IMR-90 (cell line): ENCODE measurements at regions not wholly inside any gene's neighbourhood (a gene's known extent, or its start where the extent isn't known, plus 50 kb on each side); places are given as distances from the start of the nearest gene placed in this dataset.

ENCODE experiments used
- ATAC-seq: fragments of 200-7000 bp; cut with Tn5 transposase; 2 replicates; pipeline ENCODE4 v1.9.1; 2020; ENCODE audit warnings: low read depth, mild to moderate bottlenecking, moderate library complexity
- BruUV-seq: library from RNA; stranded (reverse); fragments of 400-500 nt; replicated peaks from 2 replicates; lab custom pipeline; 2021; lab: Mats Ljungman, UMichigan
- CTCF ChIA-PET: fragments of 300-600 bp; formaldehyde crosslinking; extraction: SDS; loops from one replicate; lab custom pipeline; 2021; ENCODE audit warnings: antibody characterized with exemption; lab: Yijun Ruan, JAX
- POLR2A ChIA-PET: fragments of 300-600 bp; sonication (Branson Sonifier 250); formaldehyde crosslinking; loops from one replicate; lab custom pipeline; 2022; ENCODE audit warnings: antibody characterized with exemption; ENCODE audit not compliant: unreplicated experiment; lab: Charles Lee
- DNase-seq: peaks from one replicate; pipeline ENCODE4 v3.0.0; 2013
- H2AFZ ChIP-seq: replicated peaks from 2 replicates; pipeline ENCODE3; 2013; ENCODE audit warnings: low read length, mild to moderate bottlenecking; ENCODE audit not compliant: poor library complexity
- H2AK5ac ChIP-seq: 2 replicates; pipeline ENCODE4 v1.6.1; 2013; ENCODE audit warnings: low read depth, low read length, inconsistent platforms
- H2AK9ac ChIP-seq: replicated peaks from 2 replicates; pipeline ENCODE3; 2013; ENCODE audit warnings: mild to moderate bottlenecking, low read depth, low read length, moderate library complexity; ENCODE audit not compliant: poor library complexity
- H2BK120ac ChIP-seq: 2 replicates; pipeline ENCODE4 v1.6.1; 2013; ENCODE audit warnings: low read depth, low read length, inconsistent platforms
- H2BK15ac ChIP-seq: 3 replicates; pipeline ENCODE4 v1.6.1; 2013; ENCODE audit warnings: low read depth, low read length, inconsistent platforms
- H2BK20ac ChIP-seq: 2 replicates; pipeline ENCODE4 v1.6.1; 2013; ENCODE audit warnings: low read depth, mild to moderate bottlenecking, inconsistent platforms, low read length, moderate library complexity
- H2BK5ac ChIP-seq: 2 replicates; pipeline ENCODE4 v1.6.1; 2013; ENCODE audit warnings: mild to moderate bottlenecking, low read depth, low read length, inconsistent platforms; ENCODE audit not compliant: poor library complexity, severe bottlenecking
- H3K14ac ChIP-seq: replicated peaks from 2 replicates; pipeline ENCODE4 v1.6.1; 2013; ENCODE audit warnings: low read depth, low read length, inconsistent platforms
- H3K18ac ChIP-seq: 2 replicates; pipeline ENCODE4 v1.6.1; 2013; ENCODE audit warnings: low read depth, low read length, control low read depth
- H3K23ac ChIP-seq: 2 replicates; pipeline ENCODE4 v1.6.1; 2013; ENCODE audit warnings: low read depth, low read length, inconsistent platforms
- H3K27ac ChIP-seq: 2 replicates; pipeline ENCODE4 v1.5.1; 2013; ENCODE audit warnings: mild to moderate bottlenecking, control low read depth, low read length; ENCODE audit not compliant: insufficient read depth
- H3K27me3 ChIP-seq: 2 replicates; pipeline ENCODE4 v1.6.1; 2013; ENCODE audit warnings: low read length; ENCODE audit not compliant: control insufficient read depth, insufficient read depth
- H3K36me3 ChIP-seq: 2 replicates; pipeline ENCODE4 v1.6.1; 2013; ENCODE audit warnings: low read length, mixed read lengths; ENCODE audit not compliant: control insufficient read depth, insufficient read depth
- H3K4ac ChIP-seq: 2 replicates; pipeline ENCODE4 v1.6.1; 2013; ENCODE audit warnings: low read depth, low read length, inconsistent platforms
- H3K4me1 ChIP-seq: 2 replicates; pipeline ENCODE4 v1.6.1; 2013; ENCODE audit warnings: low read length, mixed read lengths; ENCODE audit not compliant: control insufficient read depth, insufficient read depth
- H3K4me2 ChIP-seq: 2 replicates; pipeline ENCODE4 v1.6.1; 2013; ENCODE audit warnings: low read depth, mild to moderate bottlenecking, control low read depth, low read length, moderate library complexity
- H3K4me3 ChIP-seq: 2 replicates; pipeline ENCODE4 v1.5.1; 2013; ENCODE audit warnings: low read depth, mild to moderate bottlenecking, control low read depth, low read length, moderate library complexity; ENCODE audit not compliant: insufficient read depth
- H3K56ac ChIP-seq: 2 replicates; pipeline ENCODE4 v1.6.1; 2013; ENCODE audit warnings: low read length, inconsistent platforms; ENCODE audit not compliant: insufficient read depth; ENCODE audit errors: extremely low read depth
- H3K79me1 ChIP-seq, 2 experiments: 2 replicates each; pipeline ENCODE4 v1.6.1; 2013; ENCODE audit warnings: low read length in 2 of 2, inconsistent platforms in 1 of 2, low read depth in 1 of 2
- H3K9ac ChIP-seq: 2 replicates; pipeline ENCODE4 v1.6.1; 2013; ENCODE audit warnings: low read depth, low read length, control low read depth
- H3K9me1 ChIP-seq: 2 replicates; pipeline ENCODE4 v1.6.1; 2013; ENCODE audit warnings: low read length, inconsistent platforms; ENCODE audit not compliant: insufficient read depth
- H3K9me3 ChIP-seq: 2 replicates; pipeline ENCODE4 v1.6.1; 2013; ENCODE audit warnings: low read length; ENCODE audit not compliant: control insufficient read depth, insufficient read depth
- H4K20me1 ChIP-seq: 2 replicates; pipeline ENCODE4 v1.6.1; 2013; ENCODE audit warnings: low read length, inconsistent platforms; ENCODE audit not compliant: insufficient read depth
- H4K5ac ChIP-seq: 2 replicates; pipeline ENCODE4 v1.6.1; 2013; ENCODE audit warnings: mild to moderate bottlenecking, low read depth, low read length, control low read depth
- H4K8ac ChIP-seq, 2 experiments: 2 replicates each; pipeline ENCODE4 v1.6.1; 2013; ENCODE audit warnings: low read depth in 2 of 2, low read length in 2 of 2, control low read depth in 1 of 2, inconsistent platforms in 1 of 2
- H4K91ac ChIP-seq: 2 replicates; pipeline ENCODE4 v1.6.1; 2013; ENCODE audit warnings: low read depth, low read length, inconsistent platforms; ENCODE audit not compliant: insufficient read depth
- BHLHE40 ChIP-seq: fragments of 150-350 bp; IDR thresholded peaks from 2 replicates; pipeline ENCODE4 v1.6.1; 2016; ENCODE audit warnings: mild to moderate bottlenecking, low read depth, low read length
- CEBPB ChIP-seq: IDR thresholded peaks from 2 replicates; pipeline ENCODE4 v1.6.1; 2012; ENCODE audit warnings: low read depth, low read length, improper control_type of control experiment
- CHD1 ChIP-seq: IDR thresholded peaks from 2 replicates; pipeline ENCODE4 v1.6.1; 2012; ENCODE audit warnings: low read depth, low read length, improper control_type of control experiment
- CTCF ChIP-seq: conservative IDR thresholded peaks from 2 replicates; pipeline ENCODE4 v1.5.1; 2012; ENCODE audit warnings: mild to moderate bottlenecking, low read depth, low read length, improper control_type of control experiment
- ELK1 ChIP-seq: fragments of 150-350 bp; IDR thresholded peaks from 2 replicates; pipeline ENCODE4 v1.6.1; 2016; ENCODE audit warnings: low read depth, mild to moderate bottlenecking, low read length, moderate library complexity, borderline replicate concordance
- FOS ChIP-seq: fragments of 150-350 bp; IDR thresholded peaks from 2 replicates; pipeline ENCODE4 v1.6.1; 2016; ENCODE audit warnings: low read depth, low read length
- MAFK ChIP-seq: IDR thresholded peaks from 2 replicates; pipeline ENCODE4 v1.6.1; 2012; ENCODE audit warnings: low read depth, low read length, improper control_type of control experiment
- MAZ ChIP-seq: IDR thresholded peaks from 2 replicates; pipeline ENCODE4 v1.6.1; 2012; ENCODE audit warnings: low read depth, mild to moderate bottlenecking, low read length, improper control_type of control experiment, moderate library complexity, borderline replicate concordance
- MXI1 ChIP-seq: IDR thresholded peaks from 2 replicates; pipeline ENCODE4 v1.6.1; 2012; ENCODE audit warnings: low read depth, mild to moderate bottlenecking, low read length, moderate library complexity, borderline replicate concordance
- NFE2L2 ChIP-seq: fragments of 150-350 bp; IDR thresholded peaks from 2 replicates; pipeline ENCODE4 v1.6.1; 2016; ENCODE audit warnings: low read depth, mild to moderate bottlenecking, low read length
- POLR2A ChIP-seq: IDR thresholded peaks from 2 replicates; pipeline ENCODE4 v1.6.1; 2012; ENCODE audit warnings: mild to moderate bottlenecking, low read depth, low read length
- RAD21 ChIP-seq: IDR thresholded peaks from 2 replicates; pipeline ENCODE4 v1.6.1; 2012; ENCODE audit warnings: low read length, improper control_type of control experiment
- RCOR1 ChIP-seq: IDR thresholded peaks from 2 replicates; pipeline ENCODE4 v1.6.1; 2012; ENCODE audit warnings: mild to moderate bottlenecking, low read length, improper control_type of control experiment; ENCODE audit not compliant: insufficient replicate concordance
- RFX5 ChIP-seq: IDR thresholded peaks from 2 replicates; pipeline ENCODE4 v1.8.0; 2012; ENCODE audit warnings: low read depth, mild to moderate bottlenecking, low read length, moderate library complexity
- SMC3 ChIP-seq: fragments of 150-350 bp; IDR thresholded peaks from 2 replicates; pipeline ENCODE4 v1.6.1; 2016; ENCODE audit warnings: low read depth, mild to moderate bottlenecking, antibody characterized with exemption, low read length, moderate library complexity
- USF2 ChIP-seq: fragments of 150-350 bp; IDR thresholded peaks from 2 replicates; pipeline ENCODE4 v1.6.1; 2017; ENCODE audit warnings: mild to moderate bottlenecking, antibody characterized with exemption, low read length, low read depth
- WGBS, 2 experiments: methylation state at CpG; one replicate each; pipeline versions ENCODE4 v1.1.5 to v1.1.7; 2013; ENCODE audit warnings: missing lambda C conversion rate in 2 of 2; ENCODE audit not compliant: insufficient read length in 1 of 2; ENCODE audit errors: extremely low coverage in 2 of 2; 5-methylcytosine and 5-hydroxymethylcytosine counted together
- dilution Hi-C: fragments of 300-500 bp; cut with HindIII; formaldehyde crosslinking; loops from one replicate; pipeline ENCODE4 v1.14.3; 2018; ENCODE audit warnings: low sequenced_read_pairs; ENCODE audit not compliant: unreplicated experiment
- in situ Hi-C: fragments of 300-500 bp; cut with MboI; formaldehyde crosslinking; loops from 3 replicates; pipeline ENCODE4 v1.14.3; 2019; ENCODE audit warnings: low sequenced_read_pairs, inconsistent platforms, mixed read lengths
- intact Hi-C: fragments of 100-400 bp; cut with micrococcal nuclease; formaldehyde crosslinking; loops from 2 replicates; pipeline ENCODE4 v1.10.0; 2022

GRCh38 chr12:125222876-125223275 is 157.6 kb downstream of the AACS start:
- no peak overlapping the region for H4K5ac ChIP-seq
- ATAC-seq, result no peak

More at GRCh38 chr12:125222876-125223275, 157.6 kb downstream of the AACS start:
- WGBS, 2 experiments, result no CpG with 5 or more reads among the region's 3 CpGs
- no peaks in the 10 kb centered on the region for H4K20me1 ChIP-seq
- ChIA-PET POLR2A (no interaction called here), CTCF (no interaction called here)
- H4K8ac ChIP-seq, result no peak overlapping the region
- no peaks in the 10 kb centered on the region for H3K27me3 ChIP-seq
- H3K9me3 ChIP-seq, result no peaks in the 10 kb centered on the region
- H2BK120ac ChIP-seq, result no peak overlapping the region
- no peak overlapping the region for H2BK15ac ChIP-seq
- no peak overlapping the region for H2AFZ ChIP-seq
- H2AK5ac ChIP-seq, result no peak overlapping the region
- H3K23ac ChIP-seq, result no peak overlapping the region
- H3K79me1 ChIP-seq, result no peaks in the 10 kb centered on the region
- H3K9ac ChIP-seq, result no peak overlapping the region
- H4K91ac ChIP-seq, result no peak overlapping the region
- BruUV-seq, result no TSS peak
- no peaks in the 10 kb centered on the region for H3K36me3 ChIP-seq
- in situ Hi-C loops (no loop called here), dilution Hi-C loops (no loop called here), intact Hi-C loops (no loop called here)
- no peak for DNase-seq
- no peak overlapping the region for H2BK5ac ChIP-seq
- no peak overlapping the region for H3K4ac ChIP-seq
- H3K27ac ChIP-seq, result no peak overlapping the region
- no peak overlapping the region for H3K4me3 ChIP-seq
- H3K18ac ChIP-seq, result no peak overlapping the region
- H3K4me2 ChIP-seq, result no peak overlapping the region
- TF ChIP-seq SMC3 (no peak), RFX5 (no peak), CTCF (no peak), MAFK (no peak), MXI1 (no peak), POLR2A (no peak), BHLHE40 (no peak), USF2 (no peak), NFE2L2 (no peak), CEBPB (no peak), FOS (no peak), MAZ (no peak), RCOR1 (no peak), CHD1 (no peak), ELK1 (no peak), RAD21 (no peak)
- H2BK20ac ChIP-seq, result no peak overlapping the region
- no peak overlapping the region for H2AK9ac ChIP-seq
- H3K56ac ChIP-seq, result no peak overlapping the region
- H3K9me1 ChIP-seq, result no peaks in the 10 kb centered on the region
- no peak overlapping the region for H3K14ac ChIP-seq
- H3K4me1 ChIP-seq, result no peaks in the 10 kb centered on the region
